HuH-7 (cell line): ENCODE measurements at regions not wholly inside any gene's neighbourhood (a gene's known extent, or its start where the extent isn't known, plus 50 kb on each side); places are given as distances from the start of the nearest gene placed in this dataset.

Experiments used
- DNase-seq: peaks from one replicate; pipeline ENCODE4 v3.0.0; 2011; ENCODE audit warnings: low spot score

DNA sequence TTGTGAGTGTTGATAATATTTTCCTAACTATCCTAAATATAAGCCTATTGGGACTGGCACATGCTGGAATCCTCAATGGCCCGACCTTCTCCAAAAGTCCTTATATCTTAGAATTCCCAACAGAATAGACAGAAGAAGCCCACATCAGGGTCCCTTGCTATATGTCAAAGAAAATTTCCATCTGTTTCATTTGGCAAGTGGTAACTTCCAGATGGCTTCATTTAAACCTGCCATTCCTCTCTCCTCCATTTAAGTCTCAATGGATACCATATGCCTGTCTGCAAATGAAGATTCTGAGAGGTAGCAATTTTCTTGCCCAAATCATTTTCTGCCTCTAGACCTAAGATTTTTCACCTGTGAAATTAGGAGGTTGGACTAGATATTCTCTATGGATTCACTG, 73.1 kb upstream of the KCNA4 start:
- DNase-seq, result no peak

GRCh38 chr11:30091246-30091645, 74.4 kb upstream of the KCNA4 start:
- no peak for DNase-seq

DNA sequence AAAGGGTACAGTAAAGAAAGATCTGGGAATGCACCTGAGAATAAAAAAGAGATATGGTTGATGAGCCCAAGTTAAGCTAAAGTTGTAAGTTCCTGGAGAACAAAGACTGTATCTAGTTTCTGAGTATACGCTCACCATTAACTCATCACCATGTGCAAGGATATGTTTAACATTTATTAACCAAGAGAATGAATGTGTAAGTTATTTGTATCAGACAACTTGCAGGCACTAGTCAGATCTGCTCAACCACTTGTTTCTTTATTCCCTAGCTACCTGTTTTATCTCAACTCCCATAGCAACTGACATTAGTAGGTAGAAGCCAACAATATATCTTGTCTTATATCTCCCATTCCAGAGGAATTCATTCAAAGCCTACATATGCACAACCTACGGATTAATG, 74.9 kb upstream of the KCNA4 start:
- DNase-seq, result no peak

DNA sequence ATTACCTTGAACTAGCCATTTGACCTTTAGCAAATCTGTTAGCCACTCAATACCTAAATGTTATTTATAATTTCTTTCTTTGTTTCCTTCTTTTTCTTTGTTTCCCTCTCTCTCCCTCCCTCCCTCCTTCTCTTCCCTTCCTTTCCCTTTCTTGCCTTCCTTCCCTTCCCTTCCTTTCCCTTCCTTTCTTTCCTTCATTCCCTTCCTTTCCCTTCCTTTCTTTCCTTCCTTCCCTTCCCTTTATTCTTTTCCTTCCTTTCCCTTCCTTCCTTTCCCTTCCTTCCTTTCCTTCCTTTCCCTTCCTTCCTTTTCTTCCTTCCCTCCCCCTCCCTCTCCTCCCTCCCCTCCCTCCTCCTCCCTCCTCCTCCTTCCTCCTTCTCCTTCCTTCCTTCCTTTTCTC, 75.7 kb upstream of the KCNA4 start:
- DNase-seq, result no peak

- no peak for DNase-seq
Observed at GRCh38 chr11:30100495-30100894, 83.7 kb upstream of the KCNA4 start.

- no peak for DNase-seq
Observed at GRCh38 chr11:30106222-30107181, 89.7 kb upstream of the KCNA4 start.

DNA sequence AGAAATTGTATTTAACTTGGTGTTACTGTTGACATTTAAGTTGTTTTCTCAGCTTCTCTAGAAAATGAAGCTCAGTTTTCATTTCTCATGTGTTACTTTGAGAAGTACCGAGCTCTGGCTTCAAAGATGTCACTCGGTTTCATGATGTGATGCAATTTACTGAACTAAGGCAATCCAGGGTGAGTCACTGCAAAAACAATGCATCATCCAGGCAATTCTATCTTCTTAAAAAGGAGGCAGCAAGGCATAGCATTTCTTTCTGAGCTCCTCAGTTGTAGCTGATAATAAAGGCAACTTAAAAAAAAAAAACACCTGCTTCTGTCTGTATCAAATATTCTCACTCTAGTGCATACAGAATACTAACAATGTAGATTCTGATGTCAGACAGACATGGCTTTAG, 91.1 kb upstream of the KCNA4 start:
- no peak for DNase-seq

GRCh38 chr11:30109774-30110173, 92.9 kb upstream of the KCNA4 start:
- DNase-seq, result no peak

DNA sequence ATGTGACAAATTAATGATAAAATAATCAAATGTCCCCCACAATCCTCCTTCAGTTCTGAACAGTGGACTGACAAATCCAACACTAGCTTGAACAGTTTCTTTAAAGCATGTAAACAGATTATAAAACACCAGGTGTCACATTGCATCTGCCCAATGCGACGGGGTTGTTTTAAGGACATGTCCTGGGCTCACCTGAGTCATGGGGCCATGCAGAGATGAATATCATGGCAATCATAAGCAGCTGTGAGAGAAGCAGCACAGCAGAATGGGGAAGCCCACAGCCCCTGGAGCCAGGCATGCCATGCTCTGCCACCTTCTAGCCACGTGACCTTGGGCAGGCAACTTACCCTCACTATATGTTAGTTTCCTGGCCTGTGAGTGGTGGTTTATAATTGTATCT, 93.9 kb upstream of the KCNA4 start:
- DNase-seq, result no peak

- no peak for DNase-seq
Observed at GRCh38 chr11:30111786-30112185, 95.0 kb upstream of the KCNA4 start.

- no peak for DNase-seq
Observed at GRCh38 chr11:30113326-30113898, 96.6 kb upstream of the KCNA4 start.

DNA sequence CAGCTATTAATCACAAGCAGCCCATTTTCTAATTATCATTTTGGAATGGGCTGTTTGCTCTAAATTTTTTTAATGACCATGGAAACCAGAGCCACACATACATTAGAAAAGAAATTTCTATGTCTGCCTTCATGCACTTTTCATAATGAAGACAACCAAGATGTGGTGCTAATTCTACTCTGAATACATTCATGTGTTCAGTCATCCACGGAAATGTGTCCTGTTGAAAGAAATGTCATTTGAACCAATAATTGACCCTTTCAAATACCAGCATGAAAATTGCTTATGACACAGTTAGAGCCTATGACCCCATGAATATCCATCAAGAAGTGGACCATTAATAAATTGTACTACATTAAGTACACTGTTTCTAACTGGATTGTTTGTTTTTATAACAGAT, 99.7 kb upstream of the KCNA4 start:
- DNase-seq, result no peak

- DNase-seq, result no peak
Observed at GRCh38 chr11:30120045-30120589, 103.3 kb upstream of the KCNA4 start.

DNA sequence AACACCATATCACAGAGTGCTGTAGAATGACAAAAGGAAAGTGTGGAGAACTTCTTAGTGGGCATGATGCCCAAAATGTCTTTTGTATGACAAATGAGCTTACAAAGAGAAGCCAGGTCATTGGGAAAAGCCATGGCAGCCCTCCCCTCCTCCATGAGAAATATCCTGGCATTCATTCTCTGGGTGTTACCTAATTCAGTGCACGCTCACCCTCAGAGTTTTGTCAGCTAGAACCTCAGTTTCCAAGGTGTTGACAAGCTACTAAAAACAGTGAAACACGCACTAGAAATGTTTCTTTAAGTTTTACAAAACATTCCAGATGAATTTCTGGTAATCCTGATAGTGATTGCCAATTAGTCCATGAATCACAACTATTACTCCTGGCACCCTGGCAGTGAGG, 105.4 kb upstream of the FSHB start:
- no peak for DNase-seq

DNA sequence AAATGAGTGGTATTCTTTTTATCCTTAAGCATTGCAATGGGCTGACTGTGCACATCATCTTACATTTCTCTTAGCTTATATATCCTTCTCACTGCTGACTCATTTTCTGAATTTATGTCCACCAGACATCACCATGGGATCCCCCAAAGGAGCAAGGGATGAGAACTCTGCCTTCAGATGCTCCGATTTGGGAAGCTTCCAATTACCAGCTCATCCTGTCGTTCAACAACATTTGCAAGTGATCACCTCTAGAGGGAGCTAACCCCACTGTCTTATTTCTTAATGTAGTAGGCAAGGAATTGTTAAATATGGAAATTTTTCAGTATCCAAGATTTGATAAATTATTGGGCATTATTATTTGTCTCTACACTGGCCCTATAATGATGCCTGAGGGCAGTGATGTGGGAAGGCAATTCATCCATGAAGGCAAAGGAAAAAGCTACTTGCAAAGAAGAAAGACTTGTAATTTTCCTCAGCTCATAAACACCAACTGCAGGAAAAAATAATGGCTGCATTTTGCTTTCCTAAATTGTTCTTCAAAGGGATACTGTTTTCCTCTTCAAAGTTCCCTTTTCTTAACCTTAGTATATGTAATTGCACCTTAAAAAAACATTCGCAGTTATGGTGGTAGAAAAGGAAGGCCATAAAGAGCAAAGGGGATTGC, 102.4 kb upstream of the FSHB start:
- peak; percentile 9 for DNase-seq

GRCh38 chr11:30131535-30131934, 99.3 kb upstream of the FSHB start:
- no peak for DNase-seq

- no peak for DNase-seq
Observed at GRCh38 chr11:30133281-30133680, 97.5 kb upstream of the FSHB start.

DNA sequence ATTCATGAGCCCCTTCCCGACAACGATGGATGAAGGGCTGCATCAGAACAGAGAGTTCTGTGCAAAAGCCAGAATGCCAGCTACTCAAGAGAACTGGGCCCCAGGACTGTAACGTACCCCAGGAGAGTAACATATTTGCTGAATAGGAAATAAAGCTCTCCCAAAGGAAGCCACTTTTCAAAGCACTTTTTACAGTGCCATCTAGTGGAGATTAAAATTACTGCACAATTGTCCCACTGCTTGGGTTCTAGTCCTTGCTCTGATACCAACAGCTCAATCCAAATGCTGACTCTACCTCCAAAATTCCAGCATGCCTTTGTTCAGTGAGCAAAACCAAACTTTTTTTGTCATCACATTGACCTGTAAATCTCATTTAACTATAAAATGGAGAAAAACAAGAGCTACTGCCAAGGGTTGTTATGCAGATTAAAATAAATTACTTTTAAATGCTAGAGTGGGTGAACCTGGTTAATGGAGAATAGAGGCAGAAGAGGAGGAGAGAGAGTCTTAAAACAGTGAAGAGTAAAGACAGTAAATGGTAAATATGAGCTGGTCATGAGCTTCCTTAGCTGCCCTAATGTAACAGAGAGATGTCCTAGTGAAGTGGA, 87.6 kb upstream of the FSHB start:
- peak; percentile 11 for DNase-seq

DNA sequence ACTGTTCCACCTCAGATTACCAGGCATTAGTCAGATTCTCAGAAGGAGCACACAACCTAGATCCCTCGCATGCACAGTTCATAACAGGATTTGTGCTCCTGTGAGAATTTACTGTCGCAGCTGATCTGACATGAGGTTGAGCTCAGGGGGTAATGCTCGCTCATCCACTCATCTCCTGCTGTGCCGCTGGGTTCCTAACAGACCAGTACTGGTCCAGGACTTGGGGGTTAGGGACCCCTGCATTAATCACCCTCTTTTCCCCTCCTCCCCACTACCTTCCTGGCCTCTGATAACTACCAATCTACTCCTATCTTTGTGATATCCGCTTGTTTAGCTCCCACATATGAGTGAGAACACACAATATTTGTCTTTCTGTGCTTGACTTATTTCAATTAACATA, 83.5 kb upstream of the FSHB start:
- no peak for DNase-seq

DNA sequence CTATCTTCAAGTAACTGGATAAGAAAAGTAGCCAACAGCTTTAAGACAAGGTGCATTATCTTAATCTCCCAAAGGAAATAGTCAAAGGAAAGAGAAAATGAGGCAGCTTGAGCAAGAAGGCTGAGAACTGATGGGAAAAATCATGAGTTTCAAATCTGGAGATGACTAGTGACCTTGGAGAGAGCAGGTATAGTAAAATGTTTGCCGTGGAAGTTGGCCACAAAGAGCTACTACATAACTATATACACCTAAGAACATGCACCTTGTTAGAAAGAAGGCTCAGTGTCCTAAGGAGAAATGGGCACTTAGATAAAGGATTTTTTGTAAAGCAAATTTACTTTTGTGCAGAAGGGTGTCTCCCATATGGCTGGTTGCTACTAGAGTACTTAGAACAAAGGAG, 80.8 kb upstream of the FSHB start:
- DNase-seq, result no peak

DNA sequence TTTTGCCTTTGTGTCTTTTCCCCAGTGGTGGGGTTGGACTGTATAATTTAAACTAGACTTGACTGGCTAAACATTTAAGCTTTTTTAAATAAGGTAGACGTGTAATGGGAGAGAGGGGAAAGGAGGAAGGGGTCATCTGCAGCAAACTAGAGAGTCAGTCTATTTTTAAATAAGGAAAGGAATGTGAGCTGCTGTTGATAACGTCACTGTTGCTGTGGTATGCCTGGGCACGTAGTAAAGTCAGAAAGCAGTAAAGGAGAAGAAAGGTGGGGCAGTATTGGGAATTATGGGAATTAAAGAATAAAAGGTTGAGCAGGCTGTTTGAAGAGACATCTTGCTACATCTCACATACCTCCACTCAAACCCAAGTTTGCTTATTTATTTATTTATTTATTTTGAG, 80.4 kb upstream of the FSHB start:
- no peak for DNase-seq

DNA sequence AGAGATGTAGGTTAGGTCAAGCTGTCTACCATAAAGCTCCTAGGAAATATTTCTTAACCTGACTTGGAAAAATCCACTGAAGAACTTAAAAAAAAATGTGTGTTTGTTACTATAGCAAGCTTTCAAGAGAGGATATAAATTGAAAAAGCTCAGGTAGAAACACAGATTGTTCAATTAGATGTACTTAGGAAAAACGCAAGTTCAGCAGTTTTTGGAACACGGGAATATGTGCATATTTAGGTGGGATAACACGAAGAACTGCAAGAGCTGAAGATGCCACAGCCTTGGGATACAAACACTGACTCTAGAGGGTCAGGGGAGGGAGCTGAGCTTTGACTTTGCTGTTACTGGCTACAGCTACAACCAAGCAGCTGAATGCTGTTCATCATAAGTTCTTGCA, 77.8 kb upstream of the FSHB start:
- no peak for DNase-seq

DNA sequence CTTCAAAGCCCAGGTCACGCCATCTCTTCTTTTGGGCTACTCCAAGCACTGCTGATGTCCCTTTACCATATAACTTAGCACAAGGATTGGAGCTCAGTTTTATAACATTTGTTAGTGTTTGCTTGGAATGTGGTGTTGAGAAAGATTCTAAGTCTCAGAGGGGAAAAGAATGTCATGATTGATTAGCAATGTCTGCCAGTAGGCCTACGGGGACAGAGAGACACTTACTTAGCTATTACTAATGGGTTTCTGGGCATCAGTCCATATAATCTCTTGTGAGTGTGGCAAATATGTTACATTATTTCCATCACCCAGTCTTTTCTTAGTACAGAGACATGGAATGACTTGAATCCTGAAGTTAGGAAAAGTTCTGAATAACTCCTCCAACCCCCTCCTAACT, 75.4 kb upstream of the FSHB start:
- DNase-seq, result no peak
